Dendritic cell treated with granulocyte-macrophage colony-stimulating factor and Interleukin-4, amounts not matched to agents 40 ng/mL and 50 ng/mL, for 4 days (primary cell): ENCODE measurements at regions not wholly inside any gene's neighbourhood (a gene's known extent, or its start where the extent isn't known, plus 50 kb on each side); places are given as distances from the start of the nearest gene placed in this dataset.

Experiments used
- H3K27ac Mint-ChIP-seq: one replicate; pipeline ENCODE4 v1.8.0; 2022; ENCODE audit warnings: mild to moderate bottlenecking, mixed read lengths
- H3K27me3 Mint-ChIP-seq: one replicate; pipeline ENCODE4 v1.8.0; 2022; ENCODE audit warnings: mild to moderate bottlenecking, mixed read lengths
- H3K36me3 Mint-ChIP-seq: one replicate; pipeline ENCODE4 v1.8.0; 2022; ENCODE audit warnings: low read depth, mixed read lengths
- H3K4me1 Mint-ChIP-seq: one replicate; pipeline ENCODE4 v1.8.0; 2022; ENCODE audit warnings: low read depth, mixed read lengths
- H3K4me3 Mint-ChIP-seq: one replicate; pipeline ENCODE4 v1.8.0; 2022; ENCODE audit warnings: mild to moderate bottlenecking, moderate library complexity, mixed read lengths
- H3K9me3 Mint-ChIP-seq: one replicate; pipeline ENCODE4 v1.8.0; 2022; ENCODE audit warnings: mixed read lengths
- intact Hi-C: fragments of 100-400 bp; cut with micrococcal nuclease; formaldehyde crosslinking; loops from one replicate; pipeline ENCODE4 v1.15.0; 2022

DNA sequence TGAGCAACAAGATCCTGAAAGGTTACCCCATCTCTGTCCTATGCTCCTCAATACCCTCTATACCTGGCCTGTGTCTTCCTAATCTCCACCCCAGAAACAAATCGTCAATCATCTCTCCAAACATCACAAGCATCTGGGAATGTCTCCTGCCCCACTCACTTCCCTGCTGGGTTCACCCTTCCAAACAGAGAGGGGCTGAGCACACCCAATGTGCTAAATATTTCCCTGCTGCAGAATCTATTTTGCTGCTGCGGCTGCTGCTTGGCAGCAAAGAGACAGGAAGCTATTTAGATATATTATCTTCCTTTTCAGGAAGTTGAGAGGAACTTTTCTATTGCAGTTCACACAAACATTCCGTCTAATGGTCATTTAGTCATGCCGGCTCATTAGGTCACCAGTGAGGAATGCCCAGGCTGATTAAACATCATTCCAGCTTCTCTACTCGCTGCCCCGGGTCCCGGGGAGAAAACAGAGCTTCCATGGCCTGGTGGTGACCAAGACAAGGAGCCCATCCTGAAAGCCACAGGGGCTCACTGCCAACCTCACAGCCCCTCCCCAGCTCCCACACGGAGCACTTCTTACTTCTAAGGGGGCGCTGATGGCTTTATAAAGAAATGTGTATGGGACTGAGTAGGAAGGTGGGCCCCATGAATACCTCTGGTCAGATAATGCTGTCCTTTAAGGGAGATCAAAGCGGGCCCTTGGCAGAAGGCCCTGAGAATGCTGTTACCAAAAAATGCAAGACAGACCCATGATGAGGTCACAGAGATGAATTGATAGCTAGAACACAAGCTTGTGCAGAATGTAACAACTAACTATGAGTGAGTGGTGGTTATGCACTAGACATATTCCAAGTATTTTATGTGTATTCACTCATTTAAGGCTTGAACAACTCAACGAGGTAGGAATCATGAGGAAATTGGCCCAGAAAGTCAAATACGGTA, 218.3 kb downstream of the SOX9 start:
- intact Hi-C loops = no loop called here
- no peaks in the 10 kb centered on the region for H3K36me3 Mint-ChIP-seq
- H3K4me1 Mint-ChIP-seq = no peaks in the 10 kb centered on the region
- H3K27me3 Mint-ChIP-seq = no peaks in the 10 kb centered on the region
- no peak overlapping the region for H3K27ac Mint-ChIP-seq
- H3K9me3 Mint-ChIP-seq = no peaks in the 10 kb centered on the region
- no peak overlapping the region for H3K4me3 Mint-ChIP-seq

DNA sequence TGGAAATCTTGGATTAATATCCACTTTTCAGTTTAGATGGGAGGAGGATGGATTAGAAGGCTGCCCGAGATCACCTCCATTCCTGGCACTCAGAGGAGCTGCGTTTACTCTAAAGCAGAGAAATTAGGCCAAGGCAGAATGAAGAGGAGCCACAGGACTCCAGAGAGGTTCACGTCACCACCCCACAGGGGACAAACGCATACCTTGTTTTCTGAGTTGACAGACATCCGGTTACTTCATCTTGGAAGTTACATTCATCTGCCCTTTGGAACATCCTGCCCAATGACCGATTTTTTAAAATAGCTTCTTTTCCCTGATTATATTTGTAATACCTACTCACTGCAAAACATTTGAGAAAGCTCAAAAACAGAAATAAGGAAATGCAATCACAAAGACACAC, 220.0 kb downstream of the SOX9 start:
- Mint-ChIP-seq H3K27ac (no peak overlapping the region), H3K36me3 (no peaks in the 10 kb centered on the region), H3K4me3 (no peak overlapping the region), H3K9me3 (no peaks in the 10 kb centered on the region), H3K4me1 (no peaks in the 10 kb centered on the region), H3K27me3 (no peaks in the 10 kb centered on the region)
- intact Hi-C loops = no loop called here

GRCh38 chr17:72342061-72342460, 221.2 kb downstream of the SOX9 start:
- intact Hi-C loops = no loop called here
- no peak overlapping the region for H3K27ac Mint-ChIP-seq
- no peaks in the 10 kb centered on the region for H3K27me3 Mint-ChIP-seq
- H3K36me3 Mint-ChIP-seq = no peaks in the 10 kb centered on the region
- no peaks in the 10 kb centered on the region for H3K4me1 Mint-ChIP-seq
- H3K9me3 Mint-ChIP-seq = no peaks in the 10 kb centered on the region
- H3K4me3 Mint-ChIP-seq = no peak overlapping the region

DNA sequence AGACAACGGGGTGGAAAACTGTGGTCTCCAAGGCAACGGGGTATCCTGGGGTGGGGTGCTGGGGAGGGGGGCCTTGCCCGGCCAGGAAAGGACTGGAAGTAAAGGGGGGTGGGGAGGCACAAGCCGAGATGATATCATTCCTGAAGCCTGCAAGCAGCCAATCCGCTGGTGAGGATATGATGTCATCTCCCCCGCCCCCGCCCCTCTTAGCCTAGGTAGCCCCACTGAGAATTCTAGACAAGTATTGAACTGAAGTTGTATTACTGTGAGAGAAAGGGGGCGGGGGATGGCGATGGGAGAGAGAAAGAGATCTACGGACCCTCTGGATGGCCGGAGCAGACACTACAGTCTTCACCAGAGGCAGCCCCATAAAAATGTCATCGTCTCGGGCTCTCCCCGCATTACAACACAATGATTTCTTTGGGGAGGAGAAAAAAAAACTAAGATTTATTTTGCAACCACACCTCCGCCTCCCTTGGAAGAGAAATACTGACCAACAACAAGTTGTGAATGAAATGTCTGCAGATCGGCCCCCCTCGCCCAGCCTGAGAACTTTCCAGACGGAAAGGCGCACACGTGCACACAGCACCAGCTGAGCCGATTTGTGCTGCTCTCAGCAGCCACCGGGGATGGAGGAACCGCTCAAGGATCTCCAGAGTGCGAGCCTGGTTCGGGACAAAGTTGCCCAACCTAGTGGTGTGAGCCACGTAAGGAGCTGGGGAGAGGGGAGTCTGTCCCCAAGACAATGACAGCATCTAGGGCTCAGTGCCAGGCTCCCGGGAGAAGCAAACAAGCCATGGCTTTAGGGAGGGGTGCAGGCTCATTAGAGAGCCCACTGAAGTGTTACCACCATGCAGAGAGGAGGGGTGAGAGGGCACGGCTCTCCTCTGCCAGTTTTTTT, 222.1 kb downstream of the SOX9 start:
- H3K9me3 Mint-ChIP-seq = no peaks in the 10 kb centered on the region
- H3K4me3 Mint-ChIP-seq = no peak overlapping the region
- intact Hi-C loops = no loop called here
- H3K36me3 Mint-ChIP-seq = no peaks in the 10 kb centered on the region
- no peak overlapping the region for H3K27ac Mint-ChIP-seq
- H3K27me3 Mint-ChIP-seq = no peaks in the 10 kb centered on the region
- no peaks in the 10 kb centered on the region for H3K4me1 Mint-ChIP-seq

DNA sequence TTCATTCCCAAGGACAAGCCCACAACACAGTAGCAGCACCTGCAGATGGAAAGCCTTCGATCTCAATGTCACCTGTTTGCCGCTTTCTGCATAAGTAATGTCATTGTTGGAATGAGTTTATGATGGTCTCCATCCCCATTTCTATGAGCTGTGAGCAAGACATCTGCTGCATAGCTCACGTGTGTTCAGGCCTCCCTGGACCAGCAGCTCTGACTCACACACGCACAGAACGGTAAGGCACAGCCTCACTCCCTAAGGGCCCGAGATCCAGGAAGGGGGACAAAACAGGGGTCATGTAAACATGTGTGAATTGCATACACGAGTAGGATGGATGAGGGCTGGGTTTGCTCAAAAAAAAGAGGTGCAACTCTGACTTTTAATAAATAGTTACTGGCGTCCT, 223.1 kb downstream of the SOX9 start:
- H3K9me3 Mint-ChIP-seq = no peaks in the 10 kb centered on the region
- no peaks in the 10 kb centered on the region for H3K36me3 Mint-ChIP-seq
- intact Hi-C loops = no loop called here
- no peaks in the 10 kb centered on the region for H3K27me3 Mint-ChIP-seq
- H3K4me1 Mint-ChIP-seq = no peaks in the 10 kb centered on the region
- no peak overlapping the region for H3K27ac Mint-ChIP-seq
- no peak overlapping the region for H3K4me3 Mint-ChIP-seq

DNA sequence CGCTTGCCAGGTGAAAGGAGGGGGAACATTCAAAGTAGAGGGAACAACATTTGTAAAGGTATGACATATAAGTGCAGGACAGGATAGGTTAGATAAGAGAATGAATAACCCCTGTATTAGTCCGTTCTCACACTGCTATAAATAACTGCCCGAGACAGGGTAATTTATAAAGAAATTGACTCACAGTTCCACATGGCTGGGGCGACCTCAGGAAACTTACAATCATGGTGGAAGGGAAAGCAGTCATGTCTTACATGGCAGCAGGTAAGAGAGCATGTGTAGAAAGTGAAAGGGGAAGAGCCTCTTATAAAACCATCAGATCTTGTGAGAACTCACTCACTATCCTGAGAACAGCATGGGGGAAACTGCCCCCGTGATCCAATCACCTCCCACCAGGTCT, 223.8 kb downstream of the SOX9 start:
- H3K27ac Mint-ChIP-seq = no peak overlapping the region
- no peaks in the 10 kb centered on the region for H3K9me3 Mint-ChIP-seq
- H3K27me3 Mint-ChIP-seq = no peaks in the 10 kb centered on the region
- intact Hi-C loops = no loop called here
- no peaks in the 10 kb centered on the region for H3K36me3 Mint-ChIP-seq
- no peak overlapping the region for H3K4me3 Mint-ChIP-seq
- H3K4me1 Mint-ChIP-seq = no peaks in the 10 kb centered on the region

DNA sequence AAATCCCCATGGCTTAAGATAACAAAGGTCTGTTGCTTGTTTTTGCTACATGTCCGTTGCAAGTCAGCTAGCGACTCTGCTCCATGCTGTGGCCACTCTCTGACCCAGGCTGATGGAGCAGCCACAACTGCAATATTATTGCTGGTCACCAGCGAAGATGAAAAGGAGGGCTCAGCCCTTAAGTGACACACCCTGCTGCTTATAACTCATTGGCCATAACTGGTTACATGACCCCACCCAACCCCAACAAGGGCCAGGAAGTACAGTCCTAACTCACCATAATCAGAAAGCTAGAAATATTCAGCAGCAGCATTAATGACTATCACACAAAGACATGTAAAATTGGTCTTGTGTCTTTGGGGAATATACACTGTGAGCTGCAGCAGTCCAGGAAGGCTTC, 224.3 kb downstream of the SOX9 start:
- Mint-ChIP-seq H3K4me3 (no peak overlapping the region), H3K36me3 (no peaks in the 10 kb centered on the region), H3K9me3 (no peaks in the 10 kb centered on the region), H3K27ac (no peak overlapping the region), H3K4me1 (no peaks in the 10 kb centered on the region), H3K27me3 (no peaks in the 10 kb centered on the region)
- intact Hi-C loops = no loop called here

DNA sequence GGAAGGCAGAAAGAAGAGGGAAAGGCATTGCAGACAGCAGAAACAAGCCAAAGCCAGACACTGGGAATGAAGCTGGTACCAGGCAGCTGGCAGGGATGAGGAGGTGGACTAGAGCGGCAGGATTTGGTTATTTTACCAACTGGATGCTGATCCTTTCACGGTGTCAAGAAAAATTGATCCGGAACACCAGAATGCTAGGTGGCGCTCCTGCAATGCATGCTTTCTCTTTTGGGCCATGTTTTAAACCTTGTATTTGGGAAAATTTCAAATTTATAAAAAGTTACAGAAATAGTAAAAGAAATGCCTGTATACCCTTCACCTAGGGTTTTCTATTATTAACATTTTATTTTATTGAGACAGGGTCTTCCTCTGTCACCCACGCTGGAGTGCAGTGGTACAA, 224.7 kb downstream of the SOX9 start:
- Mint-ChIP-seq H3K4me1 (no peaks in the 10 kb centered on the region), H3K27me3 (no peaks in the 10 kb centered on the region), H3K9me3 (no peaks in the 10 kb centered on the region), H3K27ac (no peak overlapping the region), H3K36me3 (no peaks in the 10 kb centered on the region), H3K4me3 (no peak overlapping the region)
- intact Hi-C loops = no loop called here

DNA sequence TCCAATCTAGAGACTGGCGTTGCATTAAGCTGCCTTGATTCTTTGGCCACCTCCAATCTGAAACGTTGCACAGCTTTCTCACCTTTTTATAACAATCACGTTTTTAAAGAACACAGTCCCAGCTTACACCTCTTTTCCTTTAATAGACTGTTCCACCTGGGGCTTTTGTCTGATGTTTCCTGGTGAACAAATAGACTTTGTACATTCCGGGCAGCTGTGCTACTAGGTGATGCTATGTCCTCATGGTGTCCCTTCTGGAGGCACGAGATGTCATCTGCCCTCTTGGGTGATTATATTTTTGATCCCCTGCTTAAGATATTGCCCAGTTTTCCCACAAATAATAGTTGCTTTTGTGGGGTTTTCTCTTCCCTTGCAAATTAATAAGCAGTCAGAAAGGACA, 225.5 kb downstream of the SOX9 start:
- Mint-ChIP-seq H3K27ac (no peak overlapping the region), H3K4me3 (no peak overlapping the region), H3K4me1 (no peaks in the 10 kb centered on the region), H3K27me3 (no peaks in the 10 kb centered on the region), H3K9me3 (no peaks in the 10 kb centered on the region), H3K36me3 (no peaks in the 10 kb centered on the region)
- intact Hi-C loops = no loop called here

DNA sequence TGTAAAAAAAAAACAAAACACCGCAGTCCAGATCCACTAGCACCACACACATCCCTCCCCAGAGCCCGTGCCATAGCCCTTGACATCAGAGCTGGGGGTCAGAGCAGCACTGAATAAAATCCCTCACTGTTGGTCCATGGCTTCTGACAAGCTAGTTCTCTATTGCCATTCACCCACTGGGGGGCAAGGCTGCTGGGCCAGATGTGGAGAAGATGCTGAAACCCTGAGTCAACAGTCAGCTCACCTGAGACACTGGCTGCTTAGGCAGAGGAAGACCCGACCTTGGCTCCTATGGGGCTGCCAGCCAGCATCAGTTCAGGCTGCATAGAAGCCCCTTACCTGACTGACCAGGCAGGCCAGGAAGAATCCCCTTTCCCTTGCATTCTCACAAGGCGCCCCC, 228.2 kb downstream of the SOX9 start:
- intact Hi-C loops = no loop called here
- Mint-ChIP-seq H3K27me3 (peaks cover 6% of the 10 kb centered on the region), H3K9me3 (peaks cover 5% of the 10 kb centered on the region), H3K36me3 (no peaks in the 10 kb centered on the region), H3K27ac (no peak overlapping the region), H3K4me1 (no peaks in the 10 kb centered on the region), H3K4me3 (no peak overlapping the region)

- H3K4me1 Mint-ChIP-seq = no peaks in the 10 kb centered on the region
- H3K9me3 Mint-ChIP-seq = peaks cover 10% of the 10 kb centered on the region
- no peak overlapping the region for H3K27ac Mint-ChIP-seq
- H3K36me3 Mint-ChIP-seq = no peaks in the 10 kb centered on the region
- H3K4me3 Mint-ChIP-seq = no peak overlapping the region
- H3K27me3 Mint-ChIP-seq = peaks cover 6% of the 10 kb centered on the region
- intact Hi-C loops = no loop called here
Measured at GRCh38 chr17:72349491-72349995, 228.7 kb downstream of the SOX9 start.

DNA sequence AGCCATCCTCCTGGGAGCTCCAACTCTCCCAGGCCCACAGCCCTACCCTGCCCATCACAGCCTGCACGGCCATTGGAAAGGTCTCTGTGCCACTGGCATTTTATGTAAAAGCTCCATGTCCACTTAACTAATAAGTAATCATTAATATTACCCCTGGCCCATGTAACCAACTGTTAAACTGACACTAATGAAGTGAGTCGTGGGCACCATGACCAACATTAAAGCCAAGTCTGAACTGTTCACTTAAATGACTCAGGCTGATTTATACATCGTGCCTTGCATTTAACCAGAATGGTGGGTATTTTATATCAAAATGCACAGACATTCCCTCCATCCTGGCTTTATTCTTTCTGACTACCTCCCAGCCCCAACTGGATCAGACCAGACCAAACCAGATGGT, 229.3 kb downstream of the SOX9 start:
- no peak overlapping the region for H3K27ac Mint-ChIP-seq
- intact Hi-C loops = no loop called here
- H3K9me3 Mint-ChIP-seq = peaks cover 10% of the 10 kb centered on the region
- no peaks in the 10 kb centered on the region for H3K36me3 Mint-ChIP-seq
- H3K4me3 Mint-ChIP-seq = no peak overlapping the region
- H3K27me3 Mint-ChIP-seq = peaks cover 6% of the 10 kb centered on the region
- H3K4me1 Mint-ChIP-seq = no peaks in the 10 kb centered on the region

DNA sequence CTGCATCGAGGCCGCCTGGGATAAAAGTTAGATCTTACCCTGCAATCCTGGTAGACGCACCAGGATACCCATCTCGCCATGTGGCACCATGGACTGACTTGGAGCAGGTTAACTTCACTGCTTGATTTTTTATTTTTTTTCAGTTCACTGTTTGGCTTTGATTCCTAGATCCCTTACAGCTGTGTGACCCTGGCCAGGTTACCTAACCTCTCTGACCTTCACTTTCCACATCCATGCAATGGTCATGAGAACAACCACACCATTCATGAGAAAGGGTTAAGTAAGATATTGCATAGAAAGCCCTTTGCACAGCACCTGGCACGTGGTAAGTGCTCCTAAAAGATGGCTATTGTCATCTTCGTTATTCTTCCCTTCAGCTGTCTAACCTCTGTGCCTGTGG, 230.5 kb downstream of the SOX9 start:
- Mint-ChIP-seq H3K27ac (no peak overlapping the region), H3K36me3 (no peaks in the 10 kb centered on the region), H3K4me1 (no peaks in the 10 kb centered on the region), H3K27me3 (peaks cover 6% of the 10 kb centered on the region), H3K9me3 (peaks cover 17% of the 10 kb centered on the region), H3K4me3 (no peak overlapping the region)
- intact Hi-C loops = no loop called here

- Mint-ChIP-seq H3K36me3 (no peaks in the 10 kb centered on the region), H3K27ac (no peak overlapping the region), H3K4me3 (no peak overlapping the region), H3K4me1 (no peaks in the 10 kb centered on the region), H3K27me3 (peaks cover 6% of the 10 kb centered on the region), H3K9me3 (peaks cover 19% of the 10 kb centered on the region)
- intact Hi-C loops = no loop called here
Measured at GRCh38 chr17:72351884-72352346, 231.1 kb downstream of the SOX9 start.
